ENCODE measurements at regions not wholly inside any gene's neighbourhood (a gene's known extent, or its start where the extent isn't known, plus 50 kb on each side); places are given as distances from the start of the nearest gene placed in this dataset.

- H3K4me3 ChIP-seq, result no peak overlapping the region
- intact Hi-C loops (cut with DNase I), result no loop called here
- H3K36me3 ChIP-seq, result no peaks in the 10 kb centered on the region
- no peak overlapping the region for H3K27ac ChIP-seq
- H3K9me3 ChIP-seq, result peaks cover 0 to 7% (median 5%) of the 10 kb centered on the region in 12 donors
- 94 to 97% (median 95%) methylated on average over 6 of the region's 6 CpGs for WGBS, 4 donors
- no peaks in the 10 kb centered on the region for H3K27me3 ChIP-seq
- no peak for DNase-seq
- no peak for TF ChIP-seq CTCF (IDR thresholded peaks at IDR 0.05)
- TF ChIP-seq POLR2A (IDR thresholded peaks at IDR 0.05), result no peak
- H3K4me1 ChIP-seq, result no peaks in the 10 kb centered on the region
- no peak for ATAC-seq
Measured at GRCh38 chr13:32828711-32829110, 187.5 kb upstream of the KL start.

- no peak overlapping the region for H3K27ac ChIP-seq
- ATAC-seq, result no peak
- DNase-seq, result no peak
- no peaks in the 10 kb centered on the region for H3K27me3 ChIP-seq
- H3K4me1 ChIP-seq, result no peaks in the 10 kb centered on the region
- WGBS, 4 donors, result 78 to 80% (median 79%) methylated on average over 6 of the region's 6 CpGs
- TF ChIP-seq CTCF (IDR thresholded peaks at IDR 0.05) (no peak), POLR2A (IDR thresholded peaks at IDR 0.05) (no peak)
- intact Hi-C loops (cut with DNase I), result no loop called here
- no peaks in the 10 kb centered on the region for H3K36me3 ChIP-seq
- H3K4me3 ChIP-seq, result no peak overlapping the region
- H3K9me3 ChIP-seq, result peaks cover 0 to 13% (median 10%) of the 10 kb centered on the region in 12 donors
Measured at GRCh38 chr13:32829269-32829668, 187.0 kb upstream of the KL start.

GRCh38 chr13:32829676-32830335 is 186.4 kb upstream of the KL start:
- WGBS, 4 donors, result 83 to 89% (median 86%) methylated on average over 8 of the region's 8 CpGs
- Histone ChIP-seq H3K4me1 (no peaks in the 10 kb centered on the region), H3K27me3 (no peaks in the 10 kb centered on the region), H3K36me3 (no peaks in the 10 kb centered on the region), H3K27ac (no peak overlapping the region), H3K4me3 (no peak overlapping the region), H3K9me3 (peaks cover 0 to 18% (median 12%) of the 10 kb centered on the region in 12 donors)
- intact Hi-C loops (cut with DNase I), result no loop called here
- ATAC-seq (no peak), DNase-seq (no peak)
- no peak for TF ChIP-seq CTCF (IDR thresholded peaks at IDR 0.05)
- no peak for TF ChIP-seq POLR2A (IDR thresholded peaks at IDR 0.05)

GRCh38 chr13:32830336-32831031 is 185.7 kb upstream of the KL start:
- WGBS, 4 donors, result 85 to 91% (median 90%) methylated on average over 10 of the region's 10 CpGs
- TF ChIP-seq POLR2A (IDR thresholded peaks at IDR 0.05), result no peak
- intact Hi-C loops (cut with DNase I), result no loop called here
- Histone ChIP-seq H3K4me3 (no peak overlapping the region), H3K36me3 (no peaks in the 10 kb centered on the region), H3K4me1 (no peaks in the 10 kb centered on the region), H3K9me3 (peaks cover 0 to 24% (median 13%) of the 10 kb centered on the region in 12 donors), H3K27me3 (no peaks in the 10 kb centered on the region), H3K27ac (no peak overlapping the region)
- DNase-seq (no peak), ATAC-seq (no peak)

Measured in heart left ventricle (tissue), 16 donors.